BJ (cell line): ENCODE measurements at regions not wholly inside any gene's neighbourhood (a gene's known extent, or its start where the extent isn't known, plus 50 kb on each side); places are given as distances from the start of the nearest gene placed in this dataset.

ENCODE experiments used
- CTCF ChIA-PET: fragments of 350-600 bp; formaldehyde crosslinking; extraction: SDS; loops from one replicate; lab custom pipeline; 2021; ENCODE audit warnings: antibody characterized with exemption, inconsistent platforms; lab: Yijun Ruan, JAX
- POLR2A ChIA-PET: fragments of 300-600 bp; sonication (Branson Sonifier 250); formaldehyde crosslinking; extraction: SDS; loops from one replicate; lab custom pipeline; 2021; ENCODE audit warnings: antibody characterized with exemption; lab: Charles Lee
- DNase-seq: peaks from one replicate; pipeline ENCODE4 v3.0.0-alpha.2; 2011; ENCODE audit warnings: low read depth
- H3K27me3 ChIP-seq: 2 replicates; pipeline ENCODE4 v1.6.0; 2011; ENCODE audit warnings: low read length; ENCODE audit not compliant: control insufficient read depth, insufficient read depth
- H3K36me3 ChIP-seq: 2 replicates; pipeline ENCODE4 v1.5.1; 2011; ENCODE audit warnings: low read length; ENCODE audit not compliant: control insufficient read depth, insufficient read depth
- H3K4me3 ChIP-seq: 2 replicates; pipeline ENCODE4 v1.5.1; 2011; ENCODE audit warnings: low read depth, mild to moderate bottlenecking, control low read depth, low read length
- CTCF ChIP-seq: IDR thresholded peaks from 2 replicates; pipeline ENCODE4 v1.5.1; 2011; ENCODE audit warnings: low read depth, mild to moderate bottlenecking, control low read depth, inconsistent platforms, low read length, moderate library complexity; ENCODE audit not compliant: insufficient read depth

GRCh38 chr3:99332276-99332675, 306.1 kb upstream of the COL8A1 start:
- no peak for TF ChIP-seq CTCF
- DNase-seq, result no peak
- H3K36me3 ChIP-seq, result no peaks in the 10 kb centered on the region
- CTCF ChIA-PET, result interaction anchor here (1.5 kb wide), 1 partner anchor 132 kb away, joined by 3 read pairs; no protein-coding TSS in a partner anchor
- POLR2A ChIA-PET, result no interaction called here
- H3K27me3 ChIP-seq, result no peaks in the 10 kb centered on the region; the same call in 1 of the 2 replicates
- H3K4me3 ChIP-seq, result no peak overlapping the region

GRCh38 chr3:99330924-99331532, 307.4 kb upstream of the COL8A1 start:
- POLR2A ChIA-PET, result no interaction called here
- no peak for DNase-seq
- CTCF ChIA-PET, result no interaction called here
- H3K27me3 ChIP-seq, result no peaks in the 10 kb centered on the region; the same call in 1 of the 2 replicates
- H3K36me3 ChIP-seq, result no peaks in the 10 kb centered on the region
- H3K4me3 ChIP-seq, result no peak overlapping the region
- no peak for TF ChIP-seq CTCF

GRCh38 chr3:99330281-99330680, 308.1 kb upstream of the COL8A1 start:
- no peak for TF ChIP-seq CTCF
- CTCF ChIA-PET, result no interaction called here
- Histone ChIP-seq H3K27me3 (no peaks in the 10 kb centered on the region; the same call in 1 of the 2 replicates), H3K36me3 (no peaks in the 10 kb centered on the region), H3K4me3 (no peak overlapping the region)
- POLR2A ChIA-PET, result no interaction called here
- DNase-seq, result no peak

GRCh38 chr3:99325402-99325801, 313.0 kb upstream of the COL8A1 start:
- no peak for TF ChIP-seq CTCF
- CTCF ChIA-PET, result no interaction called here
- no peaks in the 10 kb centered on the region for H3K36me3 ChIP-seq
- DNase-seq, result no peak
- POLR2A ChIA-PET, result no interaction called here
- no peaks in the 10 kb centered on the region; the same call in 1 of the 2 replicates for H3K27me3 ChIP-seq
- H3K4me3 ChIP-seq, result no peak overlapping the region

GRCh38 chr3:99324636-99325203, 313.7 kb upstream of the COL8A1 start:
- Histone ChIP-seq H3K36me3 (no peaks in the 10 kb centered on the region), H3K4me3 (no peak overlapping the region), H3K27me3 (no peaks in the 10 kb centered on the region)
- no peak for DNase-seq
- no peak for TF ChIP-seq CTCF
- ChIA-PET POLR2A (no interaction called here), CTCF (no interaction called here)
